Osteoblast (primary cell): ENCODE measurements at regions not wholly inside any gene's neighbourhood (a gene's known extent, or its start where the extent isn't known, plus 50 kb on each side); places are given as distances from the start of the nearest gene placed in this dataset.

ENCODE experiments used
- DNase-seq: peaks from one replicate; pipeline ENCODE4 v3.0.0; 2011; ENCODE audit warnings: low spot score, mixed read lengths; ENCODE audit not compliant: insufficient read length; ENCODE audit errors: missing footprints
- H2AFZ ChIP-seq: 2 replicates; pipeline ENCODE4 v1.6.0; 2011; ENCODE audit warnings: mild to moderate bottlenecking, low read length
- H3K27ac ChIP-seq: 2 replicates; pipeline ENCODE4 v1.5.1; 2011; ENCODE audit warnings: mild to moderate bottlenecking, low read depth, low read length, moderate library complexity
- H3K27me3 ChIP-seq: 2 replicates; pipeline ENCODE4 v1.6.0; 2012; ENCODE audit warnings: mild to moderate bottlenecking, control low read depth, inconsistent platforms, low read length, moderate library complexity; ENCODE audit not compliant: insufficient read depth
- H3K36me3 ChIP-seq: 2 replicates; pipeline ENCODE4 v1.5.1; 2011; ENCODE audit warnings: mild to moderate bottlenecking, low read length, control low read depth, moderate library complexity; ENCODE audit not compliant: insufficient read depth
- H3K4me1 ChIP-seq: 2 replicates; pipeline ENCODE4 v1.5.1; 2011; ENCODE audit warnings: mild to moderate bottlenecking, low read length, control low read depth, moderate library complexity; ENCODE audit not compliant: insufficient read depth
- H3K4me2 ChIP-seq: 2 replicates; pipeline ENCODE4 v1.6.0; 2011; ENCODE audit warnings: mild to moderate bottlenecking, low read length; ENCODE audit not compliant: insufficient read depth
- H3K4me3 ChIP-seq: fragments of 200-600 bp; sonication (generic); 3 replicates; pipeline ENCODE4 v1.5.1; 2012; ENCODE audit warnings: mild to moderate bottlenecking, low read length, inconsistent platforms; ENCODE audit not compliant: insufficient read depth
- H3K79me2 ChIP-seq: 2 replicates; pipeline ENCODE4 v1.6.0; 2012; ENCODE audit warnings: mild to moderate bottlenecking, low read length, control low read depth, inconsistent platforms; ENCODE audit not compliant: insufficient read depth
- H3K9me3 ChIP-seq: 2 replicates; pipeline ENCODE4 v1.5.1; 2011; ENCODE audit warnings: low read depth, low read length, control low read depth
- H4K20me1 ChIP-seq: 2 replicates; pipeline ENCODE4 v1.6.0; 2012; ENCODE audit warnings: mild to moderate bottlenecking, low read length, control low read depth; ENCODE audit not compliant: insufficient read depth
- CTCF ChIP-seq: IDR thresholded peaks from 2 replicates; pipeline ENCODE4 v1.5.1; 2011; ENCODE audit warnings: mild to moderate bottlenecking, low read depth, low read length, moderate library complexity; ENCODE audit errors: extremely low read depth

GRCh38 chr5:38046103-38046502, 206.3 kb upstream of the GDNF start:
- no peaks in the 10 kb centered on the region for H3K4me1 ChIP-seq
- H3K36me3 ChIP-seq, result no peaks in the 10 kb centered on the region
- no peaks in the 10 kb centered on the region for H3K27me3 ChIP-seq
- no peak overlapping the region for H3K4me3 ChIP-seq
- no peak for TF ChIP-seq CTCF
- no peak for DNase-seq
- no peak overlapping the region for H2AFZ ChIP-seq
- no peaks in the 10 kb centered on the region for H4K20me1 ChIP-seq
- no peak overlapping the region for H3K27ac ChIP-seq
- no peak overlapping the region for H3K4me2 ChIP-seq
- no peaks in the 10 kb centered on the region for H3K9me3 ChIP-seq
- H3K79me2 ChIP-seq, result no peaks in the 10 kb centered on the region

GRCh38 chr5:38045446-38045845, 205.6 kb upstream of the GDNF start:
- no peak for TF ChIP-seq CTCF
- no peak for DNase-seq
- Histone ChIP-seq H3K27me3 (no peaks in the 10 kb centered on the region), H3K36me3 (no peaks in the 10 kb centered on the region), H2AFZ (no peak overlapping the region), H4K20me1 (no peaks in the 10 kb centered on the region), H3K4me3 (no peak overlapping the region), H3K79me2 (no peaks in the 10 kb centered on the region), H3K4me2 (no peak overlapping the region), H3K4me1 (no peaks in the 10 kb centered on the region), H3K9me3 (no peaks in the 10 kb centered on the region), H3K27ac (no peak overlapping the region)

- TF ChIP-seq CTCF, result no peak
- H3K9me3 ChIP-seq, result no peaks in the 10 kb centered on the region
These were observed 200.0 kb upstream of the GDNF start for GRCh38 chr5:38039826-38040225.

GRCh38 chr5:38039091-38039490, 199.2 kb upstream of the GDNF start:
- H3K27ac ChIP-seq, result no peak overlapping the region
- H3K9me3 ChIP-seq, result no peaks in the 10 kb centered on the region
- H3K79me2 ChIP-seq, result no peaks in the 10 kb centered on the region
- TF ChIP-seq CTCF, result no peak
- peaks cover 4% of the 10 kb centered on the region for H3K27me3 ChIP-seq
- no peak overlapping the region for H2AFZ ChIP-seq
- H3K36me3 ChIP-seq, result no peaks in the 10 kb centered on the region
- H4K20me1 ChIP-seq, result no peaks in the 10 kb centered on the region
- no peaks in the 10 kb centered on the region for H3K4me1 ChIP-seq
- no peak overlapping the region for H3K4me3 ChIP-seq
- H3K4me2 ChIP-seq, result no peak overlapping the region
- DNase-seq, result no peak

More at GRCh38 chr5:38039826-38040225, 200.0 kb upstream of the GDNF start:
- H2AFZ ChIP-seq, result no peak overlapping the region
- DNase-seq, result no peak
- no peaks in the 10 kb centered on the region for H3K4me1 ChIP-seq
- no peaks in the 10 kb centered on the region for H3K36me3 ChIP-seq
- no peaks in the 10 kb centered on the region for H4K20me1 ChIP-seq
- no peak overlapping the region for H3K27ac ChIP-seq
- no peaks in the 10 kb centered on the region for H3K79me2 ChIP-seq
- H3K27me3 ChIP-seq, result peaks cover 4% of the 10 kb centered on the region
- no peak overlapping the region for H3K4me2 ChIP-seq
- no peak overlapping the region for H3K4me3 ChIP-seq
